GM12892 (cell line): ENCODE measurements at regions not wholly inside any gene's neighbourhood (a gene's known extent, or its start where the extent isn't known, plus 50 kb on each side); places are given as distances from the start of the nearest gene placed in this dataset.
"Not testable (repeated sequence)": the region's sequence is repeated elsewhere in the genome, so short reads cannot be mapped to it uniquely, and the experiment has no call there.

ENCODE experiments used
- DNase-seq: peaks from one replicate; pipeline ENCODE4 v3.0.0; 2011; ENCODE audit not compliant: insufficient read length
- FAIRE-seq: peaks from 2 replicates; lab custom pipeline; 2011; peaks lifted over from hg19 to GRCh38; lab: Jason Lieb, UNC

DNA sequence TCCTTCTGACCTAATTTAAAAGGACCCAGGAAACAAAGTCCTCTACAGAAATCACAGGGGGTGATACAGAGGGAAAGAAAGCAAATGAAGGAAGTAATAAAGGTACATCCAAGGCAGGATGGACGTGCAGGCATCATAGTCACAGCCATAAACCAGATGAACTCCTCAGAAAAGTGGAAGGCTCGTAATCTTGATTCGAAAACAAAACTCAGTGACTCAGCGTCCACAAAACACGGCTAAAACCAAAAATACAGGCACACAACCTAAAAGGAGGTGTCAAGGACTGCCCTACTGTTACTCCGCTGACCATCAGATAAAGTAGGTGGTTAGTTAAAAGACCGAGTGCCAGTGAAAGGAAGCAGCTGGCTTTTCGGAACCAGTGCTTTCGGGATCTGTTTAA is 81.5 kb downstream of the TRIM69 start:
- not testable (repeated sequence) for DNase-seq, FAIRE-seq

GRCh38 chr15:44819331-44819987 is 83.1 kb downstream of the TRIM69 start:
- not testable (repeated sequence) for DNase-seq, FAIRE-seq

- not testable (repeated sequence) for FAIRE-seq, DNase-seq
These were observed 84.2 kb downstream of the TRIM69 start for GRCh38 chr15:44820535-44820934.

DNA sequence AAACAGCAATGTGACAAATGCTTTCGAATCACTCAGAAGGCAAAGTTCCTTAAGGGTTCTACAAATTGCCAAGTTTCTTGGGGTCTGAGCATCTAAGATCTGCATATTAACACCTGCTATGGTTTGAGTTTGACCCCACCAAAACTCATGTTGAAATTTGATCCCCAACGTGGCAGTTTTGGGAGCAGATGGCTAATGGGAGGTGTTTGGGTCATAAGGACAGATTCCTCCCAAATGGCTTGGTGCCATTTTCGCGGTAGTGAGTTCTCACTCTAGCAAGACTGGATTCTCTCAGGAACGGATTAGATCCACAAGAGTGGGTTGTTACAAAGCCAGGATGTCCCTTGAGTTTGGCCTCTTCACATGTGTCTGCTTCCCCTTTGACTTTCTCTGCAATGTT is 84.6 kb downstream of the TRIM69 start:
- DNase-seq, FAIRE-seq: not testable (repeated sequence)

DNA sequence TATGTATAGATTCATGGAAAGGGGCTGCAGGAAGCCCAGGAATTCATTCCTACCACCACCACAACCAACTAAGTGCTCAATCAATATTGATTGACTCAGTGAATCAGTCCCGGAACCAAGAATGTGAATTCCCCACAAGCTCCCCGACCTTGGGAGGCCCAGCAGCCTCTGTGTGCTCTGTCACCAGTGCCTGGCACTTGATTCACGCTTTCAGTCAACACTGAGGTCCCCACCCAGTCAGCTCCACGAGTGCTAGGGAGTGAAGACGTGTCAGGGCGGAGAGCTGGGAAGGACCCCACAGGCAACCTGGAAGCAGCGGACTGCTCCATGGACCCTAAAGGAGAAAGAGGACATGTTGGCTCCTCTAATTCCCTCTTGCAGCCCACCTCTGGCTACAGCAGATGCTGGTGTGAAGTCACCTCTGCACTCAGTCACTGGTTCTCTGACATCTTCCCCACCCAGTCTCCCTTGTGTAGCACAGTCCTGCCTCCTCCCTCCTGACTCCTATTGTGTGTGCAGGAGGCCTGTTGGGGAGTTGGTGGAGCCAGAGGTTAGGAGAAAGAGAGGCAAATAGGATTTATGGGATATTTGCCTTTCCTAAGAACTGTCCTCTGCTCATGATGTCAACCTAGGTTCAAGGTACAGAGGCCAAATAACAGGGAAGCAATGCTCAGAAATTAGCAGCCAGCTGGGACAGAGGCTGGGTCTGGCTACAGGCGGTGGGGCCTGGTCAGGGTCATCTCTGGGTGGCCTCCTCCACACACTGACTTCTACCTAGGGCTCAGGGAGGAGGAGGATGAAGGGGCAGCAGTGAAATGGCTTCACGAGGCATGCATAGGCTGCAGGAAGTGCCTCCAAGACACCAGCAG is 88.2 kb downstream of the TRIM69 start:
- DNase-seq, FAIRE-seq: not testable (repeated sequence)

DNA sequence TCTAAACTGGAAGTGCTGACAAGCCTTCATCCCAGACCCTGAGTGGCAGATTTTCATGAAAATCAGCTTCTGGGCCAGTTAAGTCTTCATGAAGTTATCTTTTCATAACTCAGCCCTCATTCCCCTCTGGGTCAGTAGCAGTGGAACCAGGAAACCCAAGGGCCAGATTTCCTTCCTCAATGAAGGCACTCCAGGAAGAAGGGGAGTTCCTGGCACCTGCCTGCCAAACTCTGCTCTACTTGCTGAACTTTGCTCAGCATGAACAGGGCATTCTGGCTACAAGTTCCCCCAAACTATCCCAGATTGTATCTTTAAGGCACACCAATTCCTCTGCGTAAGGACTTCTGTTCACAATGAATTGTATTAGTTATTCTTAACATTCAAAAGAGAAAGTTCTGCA is 90.3 kb downstream of the TRIM69 start:
- DNase-seq, FAIRE-seq: not testable (repeated sequence)

DNA sequence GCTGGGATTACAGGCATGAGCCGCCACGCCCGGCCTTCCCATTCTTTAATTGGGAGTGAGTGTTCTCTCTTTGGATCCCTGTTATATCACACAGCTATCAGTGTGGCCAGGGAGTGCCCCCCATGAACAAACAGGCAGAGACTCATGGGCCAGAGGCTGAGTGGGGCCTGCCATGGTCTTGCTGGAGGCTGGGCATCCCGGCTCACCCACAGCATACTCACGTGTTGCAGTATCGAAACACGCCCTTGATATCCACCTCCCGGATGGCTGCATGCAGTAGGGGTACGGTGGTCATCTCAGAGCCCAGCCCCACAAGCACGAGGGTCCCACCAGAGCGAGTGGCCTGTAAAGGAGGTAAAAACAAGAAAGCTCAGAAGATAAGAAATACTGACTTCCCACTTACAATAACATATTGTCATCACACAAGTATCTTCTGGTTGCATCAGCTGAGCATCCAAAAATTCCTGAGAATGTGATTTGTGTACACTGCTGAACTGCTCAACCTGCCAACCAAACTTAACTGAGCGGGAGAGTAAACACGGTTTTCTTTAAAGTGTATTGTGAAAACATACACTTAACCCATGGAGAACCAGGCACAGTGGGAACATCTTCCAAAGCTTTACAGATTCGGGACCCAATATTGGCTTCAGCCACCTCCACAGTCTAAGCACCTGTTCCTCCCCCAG is 92.0 kb downstream of the TRIM69 start:
- DNase-seq, FAIRE-seq: not testable (repeated sequence)

- DNase-seq, FAIRE-seq: not testable (repeated sequence)
These were observed 92.8 kb downstream of the TRIM69 start for GRCh38 chr15:44829150-44829549.

DNA sequence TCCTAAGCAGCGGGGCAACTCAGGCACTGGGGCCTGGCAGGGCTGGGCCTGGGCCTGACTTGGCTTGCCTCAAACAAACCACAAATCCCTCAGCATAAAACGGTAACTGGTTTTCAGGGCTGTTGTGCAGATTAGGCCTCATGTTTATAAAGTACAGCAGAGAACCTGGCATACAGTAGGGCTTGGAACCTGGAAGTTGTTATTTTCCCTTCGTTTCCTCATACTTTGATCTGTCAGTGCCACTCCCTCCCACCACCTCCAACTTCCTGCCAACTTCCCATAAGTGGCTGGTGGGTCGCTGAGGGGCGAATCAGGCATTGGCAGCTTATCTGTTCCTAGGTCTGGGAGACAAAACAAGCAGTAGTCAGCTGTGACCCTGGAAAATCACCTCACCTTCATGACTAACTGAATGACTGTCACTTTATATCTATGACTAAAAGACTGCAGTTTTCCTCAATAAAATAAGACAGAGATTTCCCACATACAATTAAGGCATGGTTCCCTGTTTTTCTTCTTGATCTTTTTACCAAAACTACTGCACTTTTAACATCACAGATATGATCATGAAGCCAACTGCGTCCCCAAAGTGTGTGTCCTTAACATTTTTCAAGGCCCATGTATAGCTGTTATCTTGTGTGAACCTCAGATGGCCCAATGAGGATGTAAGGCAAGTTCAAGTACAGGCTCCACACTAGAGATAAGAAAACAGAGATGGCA is 94.5 kb downstream of the TRIM69 start:
- FAIRE-seq = not testable (repeated sequence)

DNA sequence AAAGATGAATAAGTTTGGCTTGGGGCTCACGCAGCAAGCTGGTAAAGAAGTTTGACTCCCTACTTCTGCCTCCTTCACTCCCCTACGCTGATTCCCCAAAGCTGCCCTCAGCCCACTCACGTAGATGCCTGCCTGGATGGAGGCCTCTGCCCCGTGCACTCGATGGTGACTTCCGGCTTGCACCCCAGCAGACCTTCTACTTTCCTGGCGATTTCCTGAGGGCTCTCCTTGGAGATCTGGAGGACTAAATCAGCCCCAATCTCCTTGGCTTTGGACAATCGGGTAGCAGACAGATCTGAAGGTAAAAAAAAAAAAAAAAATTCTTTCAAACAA is 95.0 kb downstream of the TRIM69 start:
- DNase-seq, FAIRE-seq: not testable (repeated sequence)

More for the DNA sequence above, 94.5 kb downstream of the TRIM69 start:
- not testable (repeated sequence) for DNase-seq

DNA sequence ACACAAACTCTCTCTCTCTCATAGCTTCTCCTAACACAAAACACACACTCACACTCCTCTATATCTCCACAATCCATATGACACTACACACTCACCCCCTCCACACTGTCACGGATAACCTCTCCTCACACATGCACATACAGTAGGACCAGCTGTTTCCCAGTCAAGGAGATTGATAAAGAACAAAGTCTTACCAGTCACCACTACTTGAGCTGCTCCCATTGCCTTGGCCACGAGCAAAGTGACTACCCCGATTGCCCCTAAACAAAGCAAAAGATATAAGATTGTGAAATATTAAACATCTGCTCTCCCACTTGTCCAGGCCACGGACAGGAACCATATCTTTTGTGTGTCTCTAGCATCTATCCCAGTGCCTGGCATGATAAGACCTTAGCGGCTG is 95.8 kb downstream of the TRIM69 start:
- not testable (repeated sequence) for FAIRE-seq, DNase-seq

- FAIRE-seq, DNase-seq: not testable (repeated sequence)
These were observed 96.8 kb downstream of the TRIM69 start for GRCh38 chr15:44833081-44833480.

- not testable (repeated sequence) for FAIRE-seq, DNase-seq
These were observed 97.4 kb downstream of the TRIM69 start for GRCh38 chr15:44833761-44834160.

- not testable (repeated sequence) for DNase-seq, FAIRE-seq
These were observed 98.8 kb downstream of the TRIM69 start for GRCh38 chr15:44835082-44835481.
